ENCODE measurements at regions not wholly inside any gene's neighbourhood (a gene's known extent, or its start where the extent isn't known, plus 50 kb on each side); places are given as distances from the start of the nearest gene placed in this dataset.
A peak's percentile ranks its signal among the peaks of the same experiment; 100 is the strongest.

DNA sequence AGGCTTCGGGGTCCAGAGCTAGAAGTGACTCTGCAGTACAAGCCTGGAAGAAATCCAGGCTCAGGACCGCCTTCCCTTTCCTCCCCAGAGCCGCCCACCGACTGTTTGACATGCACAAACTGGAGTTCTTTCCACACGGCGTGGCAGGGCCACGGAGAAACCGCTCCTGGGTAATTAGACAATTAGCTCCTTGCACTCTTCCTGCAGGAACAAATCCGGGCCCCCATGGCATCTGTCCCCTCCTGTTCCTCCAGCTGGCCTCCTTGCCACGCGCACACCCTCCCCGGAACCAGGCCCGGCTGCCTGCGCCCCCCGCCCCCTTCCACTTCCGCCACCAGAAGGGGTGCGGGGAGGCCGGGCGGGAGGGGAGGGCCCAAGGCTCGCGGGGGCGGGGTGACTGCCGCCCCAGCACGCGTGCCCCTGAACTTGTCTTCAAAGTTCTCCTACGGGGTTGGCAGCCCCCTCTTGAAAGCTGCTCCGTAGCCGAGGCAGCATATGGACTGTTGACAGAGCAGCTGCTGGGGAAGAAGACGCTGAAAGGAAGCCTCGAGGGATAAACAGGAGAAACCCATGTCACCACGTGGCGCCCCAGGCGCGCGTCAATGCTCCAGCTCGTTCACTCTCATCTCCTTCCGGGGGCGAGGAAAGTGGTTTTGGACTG is 74.3 kb downstream of the SEC61B start:
- Mint-ChIP-seq H3K4me1 (peaks cover 0 to 3% (median 2%) of the 10 kb centered on the region in 3 donors), H3K9me3 (no peaks in the 10 kb centered on the region), H3K36me3 (no peaks in the 10 kb centered on the region), H3K4me3 (peak overlapping the region in 2 of 3 donors; percentile 46 to 53), H3K27ac (peak overlapping the region in 1 of 2 donors; percentile 42), H3K27me3 (peaks cover 7 to 18% of the 10 kb centered on the region in 2 donors)
- DNase-seq (peak in 34 of 35 experiments; percentile 7 to 55 (median 28)), ATAC-seq (replicated peaks in 1 of 4) (peak; percentile 75 to 88 (median 88))
- 62% methylated on average over 36 of the region's 38 CpGs for WGBS (ENCODE audit: insufficient coverage)
- no peak overlapping the region for H3K27ac ChIP-seq (ENCODE audit: low read length)
- ChIA-PET CTCF (interaction anchor here in 1 of 2 donors (0.6 kb wide), 2 partner anchors 926 to 1849 kb away, joined by 3 to 5 read pairs; no protein-coding TSS in a partner anchor), POLR2A (interaction anchor here (0.5 to 0.7 kb wide), 2 partner anchors 24 to 69 kb away, joined by 3 to 7 read pairs; no protein-coding TSS in a partner anchor)
- H3K4me1 ChIP-seq (ENCODE audit: control insufficient read depth in 1 of 2, extremely low read depth in 1 of 2, insufficient read depth in 2 of 2, low read length in 2 of 2), result no peaks in the 10 kb centered on the region
- H3K36me3 ChIP-seq (ENCODE audit: control insufficient read depth in 2 of 2, extremely low read depth in 1 of 2, insufficient read depth in 1 of 2, low read length in 1 of 2), result no peaks in the 10 kb centered on the region
- H3K9me3 ChIP-seq, result no peaks in the 10 kb centered on the region
- peaks cover 0 to 5% of the 10 kb centered on the region in 2 experiments for H3K27me3 ChIP-seq (replicated peaks in 1 of 2; ENCODE audit: control insufficient read depth in 2 of 2, extremely low read depth in 1 of 2, insufficient read depth in 2 of 2, low read length in 1 of 2)
- H3K4me3 ChIP-seq (ENCODE audit: control insufficient read depth in 1 of 2, extremely low read depth in 1 of 2, low read length in 1 of 2), result peak overlapping the region in 1 of 2 donors; percentile 11

DNA sequence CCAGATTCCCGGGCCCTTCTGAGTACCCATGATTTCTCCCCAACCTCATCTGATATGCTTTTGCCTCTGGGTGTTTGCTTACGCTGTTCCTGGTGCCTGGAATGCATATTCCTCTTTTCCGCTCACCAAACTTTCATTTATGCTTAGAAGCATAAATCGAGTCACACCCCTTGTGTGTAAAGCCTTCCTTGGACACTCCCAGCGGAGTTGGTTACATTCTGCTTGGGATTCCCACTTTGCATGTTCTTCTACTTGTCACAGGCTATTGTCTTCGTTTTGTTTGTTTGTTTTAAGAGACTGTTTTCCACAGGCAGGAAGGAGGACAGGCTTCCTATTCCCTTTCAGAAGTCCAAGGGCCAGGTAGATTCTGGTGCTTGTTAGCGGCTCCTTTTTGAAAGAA is 76.5 kb downstream of the SEC61B start:
- H3K9me3 Mint-ChIP-seq, result no peaks in the 10 kb centered on the region
- no peak overlapping the region for H3K4me3 Mint-ChIP-seq
- ATAC-seq (replicated peaks in 1 of 4) (no peak), DNase-seq (no peak)
- ChIA-PET CTCF (no interaction called here), POLR2A (interaction anchor here in 1 of 2 donors (0.6 kb wide), 1 partner anchor 26 kb away, joined by 5 read pairs; no protein-coding TSS in a partner anchor)
- Histone ChIP-seq H3K4me1 (ENCODE audit: control insufficient read depth in 1 of 2, extremely low read depth in 1 of 2, insufficient read depth in 2 of 2, low read length in 2 of 2) (no peaks in the 10 kb centered on the region), H3K4me3 (ENCODE audit: control insufficient read depth in 1 of 2, extremely low read depth in 1 of 2, low read length in 1 of 2) (no peak overlapping the region), H3K36me3 (ENCODE audit: control insufficient read depth in 2 of 2, extremely low read depth in 1 of 2, insufficient read depth in 1 of 2, low read length in 1 of 2) (no peaks in the 10 kb centered on the region), H3K27me3 (replicated peaks in 1 of 2; ENCODE audit: control insufficient read depth in 2 of 2, extremely low read depth in 1 of 2, insufficient read depth in 2 of 2, low read length in 1 of 2) (peaks cover 0 to 5% of the 10 kb centered on the region in 2 experiments), H3K9me3 (no peaks in the 10 kb centered on the region), H3K27ac (ENCODE audit: low read length) (no peak overlapping the region)
- 75% methylated on average over 4 of the region's 7 CpGs for WGBS (ENCODE audit: insufficient coverage)
- peak overlapping the region in 1 of 2 donors; percentile 33 for H3K27ac Mint-ChIP-seq
- no peaks in the 10 kb centered on the region for H3K36me3 Mint-ChIP-seq
- H3K4me1 Mint-ChIP-seq, result peaks cover 0 to 3% (median 2%) of the 10 kb centered on the region in 3 donors
- peaks cover 7 to 25% of the 10 kb centered on the region in 2 donors for H3K27me3 Mint-ChIP-seq

DNA sequence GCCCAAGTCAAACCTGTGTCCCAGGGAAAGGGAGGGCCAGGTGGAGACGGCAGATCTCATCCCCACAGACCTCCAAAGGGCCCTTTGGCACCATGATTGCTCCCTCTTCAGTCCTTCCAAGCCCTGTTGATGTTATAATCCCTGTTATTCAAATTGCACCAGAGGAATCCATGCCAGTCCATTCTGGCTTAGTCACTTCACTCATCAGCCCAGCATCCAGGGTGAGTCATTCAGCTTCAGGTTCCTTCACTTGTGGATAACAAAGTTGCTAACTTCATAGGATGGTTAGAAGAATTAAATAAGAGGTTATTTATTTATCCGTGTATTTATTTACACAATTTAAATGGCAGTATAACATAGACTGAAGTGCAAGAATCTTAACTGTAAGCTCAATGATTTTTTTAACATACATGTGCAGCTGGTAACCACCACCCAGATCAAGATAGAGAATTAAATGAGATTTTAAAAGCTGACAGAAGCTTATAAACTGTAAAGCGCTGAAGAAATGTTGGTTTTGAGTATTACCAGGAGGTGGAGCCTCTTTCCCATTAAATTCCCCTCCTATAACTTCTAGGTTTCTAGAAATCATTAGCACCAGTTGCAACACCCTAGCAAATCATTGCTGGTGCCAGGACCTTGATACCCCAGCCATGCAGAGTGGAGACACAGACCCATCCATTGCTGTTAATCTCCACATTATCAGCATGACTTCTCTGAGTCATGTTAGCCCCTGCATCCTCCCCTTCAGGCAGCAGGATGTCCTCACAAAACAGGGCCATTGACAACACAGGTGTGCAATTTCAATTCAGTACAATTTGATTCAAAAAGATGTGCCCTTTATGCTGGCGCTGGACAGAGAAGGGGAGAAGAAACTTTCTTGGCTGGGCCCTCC is 77.4 kb downstream of the SEC61B start:
- peaks cover 0 to 4% of the 10 kb centered on the region in 2 experiments for H3K27me3 ChIP-seq (replicated peaks in 1 of 2; ENCODE audit: control insufficient read depth in 2 of 2, extremely low read depth in 1 of 2, insufficient read depth in 2 of 2, low read length in 1 of 2)
- no peaks in the 10 kb centered on the region for H3K9me3 Mint-ChIP-seq
- no peak overlapping the region for H3K27ac ChIP-seq (ENCODE audit: low read length)
- H3K4me3 Mint-ChIP-seq, result no peak overlapping the region
- ATAC-seq (replicated peaks in 1 of 4) (no peak), DNase-seq (no peak)
- no peak overlapping the region for H3K4me3 ChIP-seq (ENCODE audit: control insufficient read depth in 1 of 2, extremely low read depth in 1 of 2, low read length in 1 of 2)
- CTCF ChIA-PET, result no interaction called here
- no peak overlapping the region for H3K27ac Mint-ChIP-seq
- H3K9me3 ChIP-seq, result no peaks in the 10 kb centered on the region
- no peaks in the 10 kb centered on the region for H3K4me1 ChIP-seq (ENCODE audit: control insufficient read depth in 1 of 2, extremely low read depth in 1 of 2, insufficient read depth in 2 of 2, low read length in 2 of 2)
- WGBS (ENCODE audit: insufficient coverage), result 66% methylated on average over 2 of the region's 4 CpGs
- H3K4me1 Mint-ChIP-seq, result peaks cover 0 to 3% (median 2%) of the 10 kb centered on the region in 3 donors
- no peaks in the 10 kb centered on the region for H3K36me3 ChIP-seq (ENCODE audit: control insufficient read depth in 2 of 2, extremely low read depth in 1 of 2, insufficient read depth in 1 of 2, low read length in 1 of 2)
- H3K36me3 Mint-ChIP-seq, result no peaks in the 10 kb centered on the region
- H3K27me3 Mint-ChIP-seq, result peaks cover 7 to 28% of the 10 kb centered on the region in 2 donors
- POLR2A ChIA-PET, result interaction anchor here in 1 of 2 donors (0.6 kb wide), 1 partner anchor 973 kb away, joined by 4 read pairs; no protein-coding TSS in a partner anchor

DNA sequence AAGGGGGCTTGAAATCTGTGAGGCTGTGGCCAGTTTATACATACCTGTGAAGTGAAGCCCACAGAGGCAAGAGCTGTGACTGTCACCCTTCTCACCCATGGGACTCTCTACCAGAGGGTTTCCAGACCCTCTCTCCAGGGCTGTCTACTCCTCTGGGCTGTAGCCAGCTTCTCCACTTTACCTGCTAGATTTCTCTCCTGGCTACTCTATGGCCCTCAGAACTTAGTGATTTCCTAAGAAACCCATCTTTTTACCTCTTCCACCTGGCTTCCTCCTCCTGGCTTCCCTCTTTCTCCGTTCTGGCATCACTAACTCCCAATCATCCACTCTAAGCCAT is 78.0 kb downstream of the SEC61B start:
- peaks cover 0 to 3% (median 2%) of the 10 kb centered on the region in 3 donors for H3K4me1 Mint-ChIP-seq
- no peaks in the 10 kb centered on the region for H3K36me3 Mint-ChIP-seq
- Histone ChIP-seq H3K27ac (ENCODE audit: low read length) (no peak overlapping the region), H3K4me1 (ENCODE audit: control insufficient read depth in 1 of 2, extremely low read depth in 1 of 2, insufficient read depth in 2 of 2, low read length in 2 of 2) (no peaks in the 10 kb centered on the region), H3K27me3 (replicated peaks in 1 of 2; ENCODE audit: control insufficient read depth in 2 of 2, extremely low read depth in 1 of 2, insufficient read depth in 2 of 2, low read length in 1 of 2) (peaks cover 0 to 2% of the 10 kb centered on the region in 2 experiments), H3K36me3 (ENCODE audit: control insufficient read depth in 2 of 2, extremely low read depth in 1 of 2, insufficient read depth in 1 of 2, low read length in 1 of 2) (no peaks in the 10 kb centered on the region), H3K4me3 (ENCODE audit: control insufficient read depth in 1 of 2, extremely low read depth in 1 of 2, low read length in 1 of 2) (no peak overlapping the region), H3K9me3 (no peaks in the 10 kb centered on the region)
- no peak overlapping the region for H3K4me3 Mint-ChIP-seq
- no peak for ATAC-seq (replicated peaks in 1 of 4)
- H3K27me3 Mint-ChIP-seq, result peaks cover 7 to 24% of the 10 kb centered on the region in 2 donors
- WGBS (ENCODE audit: insufficient coverage), result 0% methylated on average over 1 of the region's 1 CpG
- no peak for DNase-seq
- no peak overlapping the region for H3K27ac Mint-ChIP-seq
- POLR2A ChIA-PET, result interaction anchor here in 1 of 2 donors (0.6 kb wide), 1 partner anchor 973 kb away, joined by 4 read pairs; no protein-coding TSS in a partner anchor
- H3K9me3 Mint-ChIP-seq, result no peaks in the 10 kb centered on the region
- CTCF ChIA-PET, result no interaction called here

DNA sequence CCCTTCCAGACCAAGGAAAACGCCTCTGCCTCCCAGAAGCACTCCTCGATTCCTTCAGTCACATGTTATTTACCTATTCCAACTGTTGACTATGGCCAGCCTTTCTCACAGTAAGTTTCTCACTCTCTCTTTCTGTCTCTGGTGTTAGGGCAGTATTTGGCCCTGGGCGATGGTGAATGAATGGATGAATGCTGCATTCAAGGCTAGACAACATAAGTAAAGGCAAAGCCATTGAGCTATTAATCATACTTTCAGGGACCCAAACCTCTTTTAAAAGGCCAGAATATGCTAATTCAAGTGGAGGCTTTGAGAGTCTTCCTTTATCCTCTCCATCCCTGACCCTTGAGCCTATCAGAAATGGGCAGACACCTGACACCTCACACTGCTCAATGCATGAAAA is 78.5 kb downstream of the SEC61B start:
- no peaks in the 10 kb centered on the region for H3K36me3 ChIP-seq (ENCODE audit: control insufficient read depth in 2 of 2, extremely low read depth in 1 of 2, insufficient read depth in 1 of 2, low read length in 1 of 2)
- ATAC-seq (replicated peaks in 1 of 4), result no peak
- H3K27ac Mint-ChIP-seq, result no peak overlapping the region
- H3K27me3 Mint-ChIP-seq, result peaks cover 7 to 24% of the 10 kb centered on the region in 2 donors
- H3K4me1 Mint-ChIP-seq, result peaks cover 0 to 3% (median 2%) of the 10 kb centered on the region in 3 donors
- POLR2A ChIA-PET, result interaction anchor here in 1 of 2 donors (0.6 kb wide), 1 partner anchor 972 kb away, joined by 4 read pairs; no protein-coding TSS in a partner anchor
- no peaks in the 10 kb centered on the region for H3K9me3 ChIP-seq
- H3K4me3 ChIP-seq (ENCODE audit: control insufficient read depth in 1 of 2, extremely low read depth in 1 of 2, low read length in 1 of 2), result no peak overlapping the region
- DNase-seq, result no peak
- H3K4me3 Mint-ChIP-seq, result no peak overlapping the region
- no peaks in the 10 kb centered on the region for H3K27me3 ChIP-seq (replicated peaks in 1 of 2; ENCODE audit: control insufficient read depth in 2 of 2, extremely low read depth in 1 of 2, insufficient read depth in 2 of 2, low read length in 1 of 2)
- no CpG with 5 or more reads among the region's 3 CpGs for WGBS (ENCODE audit: insufficient coverage)
- CTCF ChIA-PET, result no interaction called here
- no peaks in the 10 kb centered on the region for H3K4me1 ChIP-seq (ENCODE audit: control insufficient read depth in 1 of 2, extremely low read depth in 1 of 2, insufficient read depth in 2 of 2, low read length in 2 of 2)
- H3K9me3 Mint-ChIP-seq, result no peaks in the 10 kb centered on the region
- no peaks in the 10 kb centered on the region for H3K36me3 Mint-ChIP-seq
- H3K27ac ChIP-seq (ENCODE audit: low read length), result no peak overlapping the region

DNA sequence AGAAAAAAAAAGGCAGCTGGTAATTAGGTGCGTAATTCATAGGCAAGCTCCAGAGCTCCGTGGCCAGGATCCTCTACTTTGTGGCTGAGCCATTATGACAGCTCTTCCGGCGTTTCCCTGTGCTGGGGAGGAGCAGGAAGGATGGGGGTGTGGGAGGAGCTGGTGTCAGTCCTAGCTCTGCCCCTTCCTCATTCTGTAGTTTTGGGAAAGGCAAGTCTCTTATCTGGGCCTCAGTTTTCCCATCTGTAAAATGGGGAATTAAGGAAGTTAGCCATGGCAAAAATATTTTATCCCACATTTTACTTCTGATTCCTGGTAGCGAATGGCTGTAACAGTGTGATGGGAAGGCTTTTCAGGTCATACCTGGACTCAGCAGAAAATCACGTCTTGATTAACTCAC is 81.1 kb downstream of the SEC61B start:
- ATAC-seq (replicated peaks in 1 of 4) (no peak), DNase-seq (no peak)
- H3K27me3 ChIP-seq (replicated peaks in 1 of 2; ENCODE audit: control insufficient read depth in 2 of 2, extremely low read depth in 1 of 2, insufficient read depth in 2 of 2, low read length in 1 of 2), result peaks cover 0 to 8% of the 10 kb centered on the region in 2 experiments
- ChIA-PET POLR2A (no interaction called here), CTCF (interaction anchor here in 1 of 2 donors (0.7 kb wide), 2 partner anchors 106 to 375 kb away, joined by 3 read pairs; no protein-coding TSS in a partner anchor)
- peaks cover 7 to 23% of the 10 kb centered on the region in 2 donors for H3K27me3 Mint-ChIP-seq
- no peaks in the 10 kb centered on the region for H3K9me3 Mint-ChIP-seq
- no peaks in the 10 kb centered on the region for H3K36me3 Mint-ChIP-seq
- H3K36me3 ChIP-seq (ENCODE audit: control insufficient read depth in 2 of 2, extremely low read depth in 1 of 2, insufficient read depth in 1 of 2, low read length in 1 of 2), result no peaks in the 10 kb centered on the region
- no peak overlapping the region for H3K4me3 ChIP-seq (ENCODE audit: control insufficient read depth in 1 of 2, extremely low read depth in 1 of 2, low read length in 1 of 2)
- H3K4me1 ChIP-seq (ENCODE audit: control insufficient read depth in 1 of 2, extremely low read depth in 1 of 2, insufficient read depth in 2 of 2, low read length in 2 of 2), result no peaks in the 10 kb centered on the region
- H3K9me3 ChIP-seq, result no peaks in the 10 kb centered on the region
- no peak overlapping the region for H3K4me3 Mint-ChIP-seq
- H3K27ac ChIP-seq (ENCODE audit: low read length), result no peak overlapping the region
- no peaks in the 10 kb centered on the region for H3K4me1 Mint-ChIP-seq
- no CpG with 5 or more reads among the region's 6 CpGs for WGBS (ENCODE audit: insufficient coverage)
- H3K27ac Mint-ChIP-seq, result no peak overlapping the region
